ENCODE measurements at regions not wholly inside any gene's neighbourhood (a gene's known extent, or its start where the extent isn't known, plus 50 kb on each side); places are given as distances from the start of the nearest gene placed in this dataset.

GRCh38 chr16:82319038-82319437 is 149.0 kb upstream of the MPHOSPH6 start:
- peaks cover 0 to 3% (median 0%) of the 10 kb centered on the region in 4 donors for H3K4me1 ChIP-seq
- no peak overlapping the region for H3K27ac ChIP-seq
- no peaks in the 10 kb centered on the region for H3K36me3 ChIP-seq
- ATAC-seq (ENCODE audit: low FRiP score in 2 of 2) (no peak), DNase-seq (no peak)
- peaks cover 0 to 10% (median 4%) of the 10 kb centered on the region in 4 donors for H3K9me3 ChIP-seq
- H3K4me3 ChIP-seq = no peak overlapping the region
- no peaks in the 10 kb centered on the region for H3K27me3 ChIP-seq
- TF ChIP-seq CTCF (IDR thresholded peaks at IDR 0.05) = no peak
- TF ChIP-seq EP300 (IDR thresholded peaks at IDR 0.05) = no peak
- TF ChIP-seq POLR2AphosphoS5 (IDR thresholded peaks at IDR 0.05) = no peak
- no peak for TF ChIP-seq POLR2A (IDR thresholded peaks at IDR 0.05)
- WGBS, 2 donors = 46 to 56% methylated on average over 1 of the region's 1 CpG

GRCh38 chr16:82317411-82318167 is 147.6 kb upstream of the MPHOSPH6 start:
- no peak for ATAC-seq (ENCODE audit: low FRiP score in 2 of 2)
- TF ChIP-seq CTCF (IDR thresholded peaks at IDR 0.05) (no peak), POLR2AphosphoS5 (IDR thresholded peaks at IDR 0.05) (no peak), POLR2A (IDR thresholded peaks at IDR 0.05) (no peak), EP300 (IDR thresholded peaks at IDR 0.05) (no peak)
- Histone ChIP-seq H3K27me3 (no peaks in the 10 kb centered on the region), H3K9me3 (no peaks in the 10 kb centered on the region), H3K27ac (no peak overlapping the region), H3K4me3 (no peak overlapping the region), H3K36me3 (no peaks in the 10 kb centered on the region), H3K4me1 (peaks cover 0 to 3% (median 0%) of the 10 kb centered on the region in 4 donors)
- WGBS, 2 donors = 50 to 57% methylated on average over 7 of the region's 7 CpGs
- DNase-seq = no peak

- ATAC-seq (ENCODE audit: low FRiP score in 2 of 2) (no peak), DNase-seq (no peak)
- no peak for TF ChIP-seq POLR2AphosphoS5 (IDR thresholded peaks at IDR 0.05)
- TF ChIP-seq CTCF (IDR thresholded peaks at IDR 0.05) = no peak
- no peak for TF ChIP-seq POLR2A (IDR thresholded peaks at IDR 0.05)
- no peak for TF ChIP-seq EP300 (IDR thresholded peaks at IDR 0.05)
- no peaks in the 10 kb centered on the region for H3K27me3 ChIP-seq
- H3K36me3 ChIP-seq = no peaks in the 10 kb centered on the region
- H3K9me3 ChIP-seq = no peaks in the 10 kb centered on the region
- H3K27ac ChIP-seq = no peak overlapping the region
- 77 to 94% methylated on average over 1 of the region's 1 CpG for WGBS, 2 donors
- H3K4me3 ChIP-seq = no peak overlapping the region
- H3K4me1 ChIP-seq = peaks cover 0 to 3% (median 0%) of the 10 kb centered on the region in 4 donors
Observed at GRCh38 chr16:82313754-82314153, 143.7 kb upstream of the MPHOSPH6 start.

DNA sequence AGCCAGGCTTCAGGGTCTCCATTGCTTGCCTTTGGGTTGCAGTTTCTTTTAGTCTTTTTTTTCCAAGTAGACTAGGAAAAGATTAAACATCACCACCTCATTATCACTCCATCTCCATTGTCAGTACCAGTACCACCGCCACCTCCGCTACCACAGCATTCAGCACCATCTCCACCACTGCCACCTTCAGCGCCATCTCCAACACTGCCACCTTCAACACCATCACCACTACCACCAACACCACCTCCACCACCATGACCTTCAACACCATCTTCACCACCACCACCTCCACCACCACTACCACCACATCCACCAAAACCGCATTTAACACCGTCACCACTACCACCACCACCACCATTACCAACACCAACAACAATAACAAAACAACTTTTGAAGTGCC is 141.5 kb upstream of the MPHOSPH6 start:
- no peak for TF ChIP-seq POLR2A (IDR thresholded peaks at IDR 0.05)
- no peak for TF ChIP-seq POLR2AphosphoS5 (IDR thresholded peaks at IDR 0.05)
- no peak for TF ChIP-seq EP300 (IDR thresholded peaks at IDR 0.05)
- no peak for TF ChIP-seq CTCF (IDR thresholded peaks at IDR 0.05)

More for the DNA sequence above, 141.5 kb upstream of the MPHOSPH6 start:
- WGBS, 2 donors = 96% methylated on average over 5 of the region's 5 CpGs
- ATAC-seq (ENCODE audit: low FRiP score in 2 of 2) = no peak
- DNase-seq = no peak
- Histone ChIP-seq H3K9me3 (no peaks in the 10 kb centered on the region), H3K4me3 (no peak overlapping the region), H3K36me3 (no peaks in the 10 kb centered on the region), H3K4me1 (no peaks in the 10 kb centered on the region), H3K27ac (no peak overlapping the region), H3K27me3 (no peaks in the 10 kb centered on the region)

Data from upper lobe of left lung (tissue), 6 donors.